HUES48 (cell line): ENCODE measurements at regions not wholly inside any gene's neighbourhood (a gene's known extent, or its start where the extent isn't known, plus 50 kb on each side); places are given as distances from the start of the nearest gene placed in this dataset.

Source experiments
- H3K27ac ChIP-seq: one replicate; pipeline ENCODE4 v1.7.0; 2013; ENCODE audit warnings: low read depth, low read length, inconsistent platforms
- H3K27me3 ChIP-seq: 2 replicates; pipeline ENCODE4 v1.6.1; 2013; ENCODE audit warnings: mild to moderate bottlenecking, low read length; ENCODE audit not compliant: control insufficient read depth, insufficient read depth
- H3K36me3 ChIP-seq: 2 replicates; pipeline ENCODE4 v1.6.1; 2013; ENCODE audit warnings: low read length; ENCODE audit not compliant: control insufficient read depth, insufficient read depth
- H3K4me1 ChIP-seq: 2 replicates; pipeline ENCODE4 v1.6.1; 2013; ENCODE audit warnings: mild to moderate bottlenecking, low read length; ENCODE audit not compliant: control insufficient read depth, insufficient read depth
- H3K4me3 ChIP-seq: 2 replicates; pipeline ENCODE4 v1.5.1; 2013; ENCODE audit warnings: mild to moderate bottlenecking, low read depth, low read length
- H3K9ac ChIP-seq: 2 replicates; pipeline ENCODE4 v1.6.1; 2013; ENCODE audit warnings: mild to moderate bottlenecking, low read depth, low read length, moderate library complexity
- H3K9me3 ChIP-seq: 2 replicates; pipeline ENCODE4 v1.6.1; 2013; ENCODE audit warnings: low read length; ENCODE audit not compliant: control insufficient read depth, insufficient read depth

DNA sequence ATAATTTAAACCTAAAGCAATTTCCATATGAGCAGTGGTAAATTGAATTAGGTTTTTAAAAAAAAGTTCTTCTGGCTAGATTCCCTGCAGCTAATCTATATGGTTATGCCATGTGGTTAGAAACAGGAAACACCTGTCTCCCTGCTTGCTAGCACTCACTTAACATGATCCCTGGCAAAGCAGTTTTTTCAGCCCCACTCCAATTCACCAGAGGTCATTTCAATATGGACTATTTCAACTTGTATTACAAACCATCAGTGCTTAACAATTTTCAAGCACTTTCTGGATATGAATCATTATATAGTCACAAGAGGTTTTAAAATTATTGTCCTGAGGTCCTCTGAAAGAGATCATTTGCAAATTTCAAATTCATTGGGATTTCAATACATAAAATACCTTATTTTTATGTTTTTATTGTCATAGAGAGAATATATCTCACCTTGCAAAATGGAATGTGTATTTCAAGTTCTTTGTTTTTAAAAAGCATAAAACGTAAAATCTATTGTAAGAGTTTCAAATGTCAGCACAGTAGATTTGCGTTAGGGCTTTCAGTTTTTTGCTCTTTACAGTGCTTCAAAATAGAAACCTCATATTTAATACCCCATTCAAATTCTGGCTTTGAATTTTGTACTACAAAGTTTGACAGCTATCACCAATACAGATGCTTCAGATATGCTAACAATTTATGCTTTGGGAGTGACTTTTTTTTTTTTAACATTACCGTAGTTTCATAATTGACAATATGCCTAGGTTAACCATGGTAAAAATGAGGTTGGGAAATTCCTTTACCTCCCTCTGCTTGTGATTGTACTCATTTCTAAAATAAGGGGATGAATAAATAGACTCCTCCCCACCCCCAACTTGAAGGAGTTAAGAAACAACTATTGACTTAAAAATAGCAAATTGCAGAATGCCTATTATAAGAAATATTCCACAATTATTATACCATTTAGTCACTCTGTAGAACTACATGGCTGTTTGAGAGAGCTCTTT, 117.5 kb upstream of the HGF start:
- Histone ChIP-seq H3K27me3 (no peaks in the 10 kb centered on the region), H3K4me1 (no peaks in the 10 kb centered on the region), H3K27ac (no peak overlapping the region), H3K4me3 (no peak overlapping the region), H3K9ac (no peak overlapping the region), H3K9me3 (no peaks in the 10 kb centered on the region), H3K36me3 (no peaks in the 10 kb centered on the region)

DNA sequence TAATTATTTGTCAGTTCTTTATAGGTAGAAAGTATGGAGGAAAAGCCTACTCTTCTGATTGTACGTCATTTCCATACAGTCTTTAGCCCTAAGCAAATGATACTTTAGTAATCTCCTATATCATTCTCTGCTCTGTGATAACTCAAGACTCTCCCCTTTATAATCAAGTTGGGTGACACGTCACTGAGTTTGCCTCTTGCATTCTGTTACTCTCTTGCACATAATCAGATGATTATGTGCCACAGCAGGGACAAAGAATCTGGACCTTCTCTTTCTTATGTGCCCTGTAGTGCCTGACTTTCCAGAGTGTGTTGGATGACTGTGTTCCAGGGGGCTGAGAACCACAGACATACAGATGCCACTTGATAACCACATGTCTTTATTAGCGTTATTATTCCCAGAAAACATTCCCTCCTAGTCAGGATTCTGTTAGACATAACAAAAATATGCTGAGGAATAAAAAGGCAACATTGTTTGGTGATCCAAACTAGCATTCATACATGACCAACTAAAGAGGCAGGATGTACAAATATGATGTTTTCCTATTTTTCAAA, 116.4 kb upstream of the HGF start:
- no peaks in the 10 kb centered on the region for H3K27me3 ChIP-seq
- no peaks in the 10 kb centered on the region for H3K36me3 ChIP-seq
- no peak overlapping the region for H3K4me3 ChIP-seq
- H3K9me3 ChIP-seq, result no peaks in the 10 kb centered on the region
- no peak overlapping the region for H3K27ac ChIP-seq
- no peaks in the 10 kb centered on the region for H3K4me1 ChIP-seq
- H3K9ac ChIP-seq, result no peak overlapping the region

DNA sequence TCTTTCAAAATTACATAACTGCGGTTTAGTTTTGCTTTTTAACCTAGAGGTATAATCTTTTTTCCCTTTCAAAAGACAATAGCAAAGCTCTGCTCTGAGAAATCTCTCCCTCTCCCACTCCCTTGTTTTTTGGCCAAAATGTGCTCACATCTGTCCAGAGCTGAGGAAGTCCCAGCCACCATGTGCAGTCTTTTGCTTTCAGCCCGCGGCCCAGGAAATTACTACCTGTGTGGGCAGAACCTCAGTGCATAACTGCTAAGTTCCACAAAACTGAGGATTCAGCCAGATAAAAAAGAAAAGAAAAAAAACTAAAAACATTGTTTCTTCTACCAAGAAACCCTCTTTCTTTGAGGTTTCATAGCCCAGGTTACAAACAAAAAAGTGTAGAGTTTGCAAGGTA, 115.0 kb upstream of the HGF start:
- Histone ChIP-seq H3K27ac (no peak overlapping the region), H3K4me1 (no peaks in the 10 kb centered on the region), H3K4me3 (no peak overlapping the region), H3K27me3 (no peaks in the 10 kb centered on the region), H3K9me3 (no peaks in the 10 kb centered on the region), H3K9ac (no peak overlapping the region), H3K36me3 (no peaks in the 10 kb centered on the region)

DNA sequence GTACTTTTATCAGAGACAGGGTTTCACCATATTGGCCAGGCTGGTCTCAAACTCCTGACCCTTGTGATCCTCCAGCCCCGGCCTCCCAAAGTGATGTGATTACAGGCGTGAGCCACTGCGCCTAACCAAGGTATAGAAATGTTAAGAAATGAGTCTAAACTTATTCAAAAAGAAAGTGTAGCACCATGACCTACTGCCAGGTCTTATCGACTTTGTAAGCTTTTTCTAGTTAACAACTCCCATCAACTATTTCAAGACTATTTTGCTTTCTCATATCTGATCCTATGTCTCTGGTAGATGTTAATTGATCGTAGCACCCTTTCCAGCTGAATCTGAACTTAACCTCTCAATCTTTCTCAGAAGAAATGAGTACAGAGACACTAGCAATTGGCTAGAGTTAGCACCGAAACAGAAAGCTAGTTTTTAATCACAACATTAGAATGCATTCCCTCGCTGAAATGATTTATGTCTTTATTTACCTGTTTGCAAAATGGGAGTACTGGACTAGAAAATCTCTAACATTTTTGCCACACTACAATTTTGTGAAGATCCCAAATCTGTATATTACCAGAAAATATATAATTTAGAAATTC, 114.0 kb upstream of the HGF start:
- H3K4me3 ChIP-seq, result no peak overlapping the region

DNA sequence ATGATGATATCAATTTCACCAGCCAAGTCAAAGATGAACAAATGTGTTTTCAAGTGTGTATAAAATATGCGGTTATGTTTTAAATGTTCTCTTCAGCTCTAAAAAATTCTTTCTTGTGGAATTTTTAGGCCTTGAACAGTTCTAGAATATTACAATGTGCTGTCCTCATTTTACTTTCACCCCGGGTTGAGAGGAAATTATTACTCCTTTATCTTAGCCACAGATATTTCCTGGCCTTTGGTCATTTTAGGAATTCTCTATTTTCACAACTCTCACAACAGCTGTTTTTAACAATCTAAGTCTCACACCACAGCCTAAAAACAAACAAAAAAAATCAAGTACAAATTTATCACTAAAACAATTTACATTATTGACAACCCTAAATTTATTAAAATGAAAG, 112.2 kb upstream of the HGF start:
- Histone ChIP-seq H3K27me3 (no peaks in the 10 kb centered on the region), H3K27ac (no peak overlapping the region), H3K4me3 (no peak overlapping the region), H3K36me3 (no peaks in the 10 kb centered on the region), H3K9me3 (no peaks in the 10 kb centered on the region), H3K9ac (no peak overlapping the region), H3K4me1 (no peaks in the 10 kb centered on the region)

More for the DNA sequence above, 114.0 kb upstream of the HGF start:
- H3K9ac ChIP-seq, result no peak overlapping the region
- H3K36me3 ChIP-seq, result no peaks in the 10 kb centered on the region
- no peaks in the 10 kb centered on the region for H3K9me3 ChIP-seq
- H3K4me1 ChIP-seq, result no peaks in the 10 kb centered on the region
- no peaks in the 10 kb centered on the region for H3K27me3 ChIP-seq
- no peak overlapping the region for H3K27ac ChIP-seq

DNA sequence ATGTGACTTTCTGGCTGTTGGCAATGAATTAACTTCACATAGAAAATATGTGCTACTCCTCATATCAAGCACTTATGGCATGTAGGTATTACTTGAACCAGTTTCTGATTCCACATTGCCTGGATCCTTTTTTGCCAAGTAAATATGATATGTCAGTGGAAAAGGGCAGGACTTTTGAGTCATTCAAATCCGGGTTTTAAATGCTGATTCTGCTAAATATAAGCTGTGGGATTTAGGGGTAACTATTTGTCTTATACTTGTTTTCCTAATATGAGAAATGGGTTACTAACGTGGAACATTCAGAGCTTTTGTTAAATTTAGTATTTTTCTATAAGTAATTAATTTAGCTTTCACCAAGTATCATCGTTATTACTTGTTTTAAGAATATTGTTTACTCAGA, 108.0 kb upstream of the HGF start:
- H3K36me3 ChIP-seq, result no peaks in the 10 kb centered on the region
- no peak overlapping the region for H3K9ac ChIP-seq
- H3K9me3 ChIP-seq, result no peaks in the 10 kb centered on the region
- no peaks in the 10 kb centered on the region for H3K27me3 ChIP-seq
- no peak overlapping the region for H3K27ac ChIP-seq
- no peaks in the 10 kb centered on the region for H3K4me1 ChIP-seq
- no peak overlapping the region for H3K4me3 ChIP-seq

DNA sequence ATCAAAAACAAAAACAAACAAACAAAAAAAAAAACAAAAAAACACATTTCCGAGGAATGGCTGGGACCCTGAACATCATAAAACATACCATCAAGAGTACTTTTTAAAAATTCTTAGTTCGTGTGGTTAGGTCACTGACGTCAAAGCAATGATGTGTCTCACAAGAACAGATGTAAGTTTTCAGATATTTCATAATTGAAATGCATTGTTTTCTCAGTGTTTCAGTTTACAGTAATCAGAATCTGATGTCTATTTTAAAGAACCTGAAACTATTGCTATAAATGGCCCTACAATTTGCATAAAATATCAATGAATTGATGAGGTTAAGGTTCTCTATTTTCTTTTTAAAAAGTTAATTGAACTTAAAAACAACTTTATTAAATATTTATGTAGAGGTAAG, 103.7 kb upstream of the HGF start:
- H3K9me3 ChIP-seq, result no peaks in the 10 kb centered on the region
- no peak overlapping the region for H3K4me3 ChIP-seq
- no peak overlapping the region for H3K27ac ChIP-seq
- no peaks in the 10 kb centered on the region for H3K27me3 ChIP-seq
- no peak overlapping the region for H3K9ac ChIP-seq
- H3K36me3 ChIP-seq, result no peaks in the 10 kb centered on the region
- no peaks in the 10 kb centered on the region for H3K4me1 ChIP-seq

DNA sequence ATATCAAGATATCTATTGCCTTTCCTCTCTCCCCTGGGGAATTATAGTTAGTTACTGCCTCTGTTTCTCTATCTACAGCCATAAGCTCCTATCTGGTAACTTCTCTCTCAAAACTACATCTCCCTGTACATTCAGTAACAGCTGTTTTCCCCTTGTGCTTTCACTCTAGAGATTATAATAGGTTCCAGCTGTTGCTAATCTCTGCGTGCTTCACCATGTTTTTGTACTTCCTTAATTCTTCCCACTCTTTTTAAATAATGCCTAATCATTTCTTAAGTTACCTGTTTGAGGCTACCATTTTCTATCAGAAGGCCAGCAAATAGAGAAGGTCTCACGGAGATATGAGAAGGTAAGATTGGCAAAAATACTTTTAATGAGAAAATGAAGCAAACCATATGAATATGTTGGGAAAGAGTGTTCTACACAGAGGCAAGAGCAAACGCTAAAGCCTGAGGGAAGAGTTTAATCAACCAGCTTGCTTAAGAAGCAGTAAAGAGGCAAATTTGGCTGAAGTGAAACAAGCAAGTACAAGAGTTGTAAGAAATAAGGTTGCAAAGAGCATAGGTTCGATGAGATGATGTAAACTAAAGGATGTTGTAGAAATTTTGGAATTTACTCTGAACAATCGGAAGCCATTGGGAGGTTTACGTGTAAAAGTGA, 101.9 kb upstream of the HGF start:
- no peaks in the 10 kb centered on the region for H3K36me3 ChIP-seq
- no peaks in the 10 kb centered on the region for H3K4me1 ChIP-seq
- no peak overlapping the region for H3K9ac ChIP-seq
- no peaks in the 10 kb centered on the region for H3K9me3 ChIP-seq
- H3K27me3 ChIP-seq, result no peaks in the 10 kb centered on the region
- no peak overlapping the region for H3K4me3 ChIP-seq
- H3K27ac ChIP-seq, result no peak overlapping the region

DNA sequence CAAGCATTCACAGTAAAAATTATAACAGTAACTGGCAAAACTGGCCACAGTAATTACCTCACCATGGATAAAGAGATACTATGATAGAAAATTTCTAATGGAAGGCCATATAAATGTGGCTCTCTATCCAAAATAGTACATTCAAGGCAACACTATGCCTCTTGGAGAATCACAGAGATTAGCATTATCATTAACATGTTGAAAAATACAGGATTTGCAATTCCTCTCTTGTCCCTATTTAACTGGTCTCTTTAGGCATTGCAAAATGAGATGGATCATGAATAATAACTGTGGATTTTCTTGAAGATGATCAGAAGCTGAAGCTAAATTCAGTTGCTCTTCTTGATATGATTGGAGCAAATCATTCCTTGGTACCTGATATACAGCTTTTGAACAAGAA, 100.8 kb upstream of the HGF start:
- Histone ChIP-seq H3K9me3 (no peaks in the 10 kb centered on the region), H3K27ac (no peak overlapping the region), H3K9ac (no peak overlapping the region), H3K4me3 (no peak overlapping the region), H3K36me3 (no peaks in the 10 kb centered on the region), H3K4me1 (no peaks in the 10 kb centered on the region), H3K27me3 (no peaks in the 10 kb centered on the region)

DNA sequence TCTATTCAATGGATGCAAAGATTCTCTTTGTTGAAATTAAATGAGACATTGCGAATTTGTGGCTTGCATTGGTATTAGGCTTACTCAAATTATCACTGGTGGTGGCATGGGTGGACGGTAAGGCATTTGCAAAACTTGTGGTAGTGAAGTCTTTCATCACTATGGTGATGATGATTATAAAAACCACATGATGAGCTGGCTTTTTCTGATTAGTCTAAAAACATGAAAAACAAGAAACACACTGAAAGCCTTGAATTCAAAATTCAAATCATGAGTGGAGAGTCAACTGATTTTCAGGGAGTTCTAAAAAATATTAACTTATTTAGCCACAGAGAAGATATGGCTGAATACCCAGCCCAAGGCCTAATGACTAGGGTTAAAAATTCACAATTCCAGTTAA, 99.8 kb upstream of the HGF start:
- H3K4me3 ChIP-seq, result no peak overlapping the region
- H3K36me3 ChIP-seq, result no peaks in the 10 kb centered on the region
- H3K9me3 ChIP-seq, result no peaks in the 10 kb centered on the region
- no peaks in the 10 kb centered on the region for H3K27me3 ChIP-seq
- H3K27ac ChIP-seq, result no peak overlapping the region
- no peak overlapping the region for H3K9ac ChIP-seq
- H3K4me1 ChIP-seq, result no peaks in the 10 kb centered on the region

DNA sequence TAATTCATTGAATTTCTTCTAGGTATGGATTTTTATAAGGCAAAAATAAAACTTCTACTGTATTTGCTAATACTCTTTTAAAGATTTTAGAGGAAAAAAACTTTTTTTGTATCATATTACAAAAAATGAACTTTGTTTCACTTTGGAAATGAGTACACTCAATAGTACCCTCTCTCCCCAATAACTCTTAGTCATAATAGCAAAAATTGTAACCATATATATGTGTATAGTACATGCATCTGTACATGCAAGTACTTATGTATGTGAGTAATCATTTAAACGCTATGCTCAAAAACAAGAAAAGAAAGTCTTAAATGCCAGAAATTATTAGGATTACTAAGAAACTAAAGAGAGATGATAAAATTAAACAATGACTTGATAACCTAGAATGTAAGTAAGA, 95.9 kb upstream of the HGF start:
- H3K9ac ChIP-seq, result no peak overlapping the region
- H3K9me3 ChIP-seq, result no peaks in the 10 kb centered on the region
- H3K4me1 ChIP-seq, result no peaks in the 10 kb centered on the region
- H3K27ac ChIP-seq, result no peak overlapping the region
- no peaks in the 10 kb centered on the region for H3K36me3 ChIP-seq
- H3K4me3 ChIP-seq, result no peak overlapping the region
- H3K27me3 ChIP-seq, result no peaks in the 10 kb centered on the region
